SJCRH30 (cell line): ENCODE measurements at regions not wholly inside any gene's neighbourhood (a gene's known extent, or its start where the extent isn't known, plus 50 kb on each side); places are given as distances from the start of the nearest gene placed in this dataset.

Source experiments
- DNase-seq, 2 experiments: peaks; one replicate each; pipeline ENCODE4 v3.0.0-alpha.2; 2015 to 2020
- H3K27ac ChIP-seq: fragments of 250-450 bp; sonication (Bioruptor Pico); 2 replicates; pipeline ENCODE4 v1.5.1; 2020; ENCODE audit warnings: mild to moderate bottlenecking, moderate library complexity
- H3K27me3 ChIP-seq: fragments of 250-450 bp; sonication (Bioruptor Pico); 2 replicates; pipeline ENCODE4 v1.5.1; 2020; ENCODE audit warnings: mild to moderate bottlenecking, moderate library complexity
- H3K36me3 ChIP-seq: fragments of 250-450 bp; sonication (Bioruptor Pico); 2 replicates; pipeline ENCODE4 v1.5.1; 2020; ENCODE audit warnings: mild to moderate bottlenecking, moderate library complexity
- H3K4me1 ChIP-seq: fragments of 250-450 bp; sonication (Bioruptor Pico); 2 replicates; pipeline ENCODE4 v1.5.1; 2020; ENCODE audit warnings: mild to moderate bottlenecking, moderate library complexity
- H3K4me3 ChIP-seq: fragments of 250-450 bp; sonication (Bioruptor Pico); 2 replicates; pipeline ENCODE4 v1.5.1; 2020; ENCODE audit warnings: mild to moderate bottlenecking, moderate library complexity
- H3K9me3 ChIP-seq: fragments of 250-450 bp; sonication (Bioruptor Pico); replicated peaks from 2 replicates; pipeline ENCODE4 v1.5.1; 2020; ENCODE audit warnings: mild to moderate bottlenecking, moderate library complexity

GRCh38 chr1:31521761-31522555, 54.4 kb upstream of the TINAGL1 start:
- DNase-seq = no peak
- H3K4me3 ChIP-seq = no peak overlapping the region
- H3K36me3 ChIP-seq = no peaks in the 10 kb centered on the region
- H3K27me3 ChIP-seq = no peaks in the 10 kb centered on the region
- no peaks in the 10 kb centered on the region for H3K9me3 ChIP-seq
- H3K4me1 ChIP-seq = no peaks in the 10 kb centered on the region
- H3K27ac ChIP-seq = no peak overlapping the region

- no peak for DNase-seq
- H3K27me3 ChIP-seq = no peaks in the 10 kb centered on the region
- H3K4me1 ChIP-seq = no peaks in the 10 kb centered on the region
- H3K27ac ChIP-seq = no peak overlapping the region
- H3K36me3 ChIP-seq = no peaks in the 10 kb centered on the region
- no peak overlapping the region for H3K4me3 ChIP-seq
- H3K9me3 ChIP-seq = no peaks in the 10 kb centered on the region
These were observed 53.8 kb upstream of the TINAGL1 start for GRCh38 chr1:31522556-31522845.

- Histone ChIP-seq H3K4me1 (no peaks in the 10 kb centered on the region), H3K27me3 (no peaks in the 10 kb centered on the region), H3K27ac (no peak overlapping the region), H3K4me3 (no peak overlapping the region), H3K9me3 (no peaks in the 10 kb centered on the region), H3K36me3 (no peaks in the 10 kb centered on the region)
- no peak for DNase-seq
These were observed 53.3 kb upstream of the TINAGL1 start for GRCh38 chr1:31523012-31523411.

DNA sequence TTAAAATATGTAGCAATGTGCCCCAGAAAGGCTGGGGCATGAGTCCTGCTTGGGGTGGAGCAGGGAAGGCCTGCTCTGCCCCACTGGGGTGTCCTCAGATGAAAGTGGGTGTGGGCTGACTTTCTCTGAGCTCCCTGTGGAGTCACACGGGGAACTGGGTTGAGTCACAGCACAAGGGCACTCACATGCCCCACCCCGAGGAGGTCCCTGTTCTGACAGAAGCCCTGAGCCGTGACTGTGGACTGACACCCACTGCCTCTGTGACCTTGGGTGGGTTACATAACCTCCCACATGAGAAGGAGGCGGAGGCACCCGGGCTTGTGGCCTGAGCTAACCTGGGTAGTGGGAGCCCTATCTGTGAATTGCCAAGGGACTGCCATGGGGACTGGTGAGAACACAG, 52.5 kb upstream of the TINAGL1 start:
- no peaks in the 10 kb centered on the region for H3K36me3 ChIP-seq
- no peak for DNase-seq
- no peaks in the 10 kb centered on the region for H3K4me1 ChIP-seq
- H3K27me3 ChIP-seq = no peaks in the 10 kb centered on the region
- H3K9me3 ChIP-seq = no peaks in the 10 kb centered on the region
- no peak overlapping the region for H3K4me3 ChIP-seq
- H3K27ac ChIP-seq = no peak overlapping the region

- no peaks in the 10 kb centered on the region for H3K4me1 ChIP-seq
- H3K4me3 ChIP-seq = no peak overlapping the region
- no peaks in the 10 kb centered on the region for H3K36me3 ChIP-seq
- H3K9me3 ChIP-seq = no peaks in the 10 kb centered on the region
- DNase-seq = no peak
- H3K27me3 ChIP-seq = no peaks in the 10 kb centered on the region
- no peak overlapping the region for H3K27ac ChIP-seq
These were observed 52.0 kb upstream of the TINAGL1 start for GRCh38 chr1:31524186-31524901.
